ENCODE measurements at regions not wholly inside any gene's neighbourhood (a gene's known extent, or its start where the extent isn't known, plus 50 kb on each side); places are given as distances from the start of the nearest gene placed in this dataset.
"Not testable (repeated sequence)": the region's sequence is repeated elsewhere in the genome, so short reads cannot be mapped to it uniquely, and the experiment has no call there.

DNA sequence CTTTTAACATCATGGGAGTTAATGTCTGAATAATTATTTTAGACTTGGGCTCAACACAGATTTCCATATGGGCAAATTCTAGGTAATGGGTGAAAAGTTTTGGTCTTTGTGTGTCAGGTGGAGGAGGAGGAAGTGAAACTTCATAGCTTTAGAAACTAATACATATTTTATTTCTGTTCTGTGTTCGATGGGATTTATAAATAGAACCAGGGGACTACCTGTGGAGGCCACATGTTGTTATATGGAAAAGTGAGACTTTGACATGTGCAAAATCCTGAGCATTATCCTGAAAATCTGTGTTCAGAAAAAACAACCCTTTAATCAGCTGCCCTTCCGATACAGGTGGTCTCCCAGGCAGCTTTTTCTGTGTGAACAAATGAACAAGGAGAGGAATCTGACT is 209.5 kb downstream of the SOX2 start:
- DNase-seq (ENCODE audit: low spot score): no peak

DNA sequence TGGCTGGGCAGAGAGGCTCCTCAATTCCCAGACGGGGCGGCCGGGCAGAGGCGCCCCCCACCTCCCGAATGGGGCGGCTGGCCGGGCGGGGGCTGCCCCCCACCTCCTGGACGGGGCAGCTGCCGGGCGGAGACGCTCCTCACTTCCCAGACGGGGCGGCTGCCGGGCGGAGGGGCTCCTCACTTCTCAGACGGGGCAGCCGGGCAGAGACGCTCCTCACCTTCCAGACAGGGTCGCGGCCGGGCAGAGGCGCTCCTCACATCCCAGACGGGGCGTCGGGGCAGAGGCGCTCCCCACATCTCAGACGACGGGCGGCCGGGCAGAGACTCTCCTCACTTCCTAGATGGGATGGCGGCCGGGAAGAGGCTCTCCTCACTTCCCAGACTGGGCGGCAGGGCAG is 214.1 kb downstream of the SOX2 start:
- not testable (repeated sequence) for DNase-seq (ENCODE audit: low spot score)

DNA sequence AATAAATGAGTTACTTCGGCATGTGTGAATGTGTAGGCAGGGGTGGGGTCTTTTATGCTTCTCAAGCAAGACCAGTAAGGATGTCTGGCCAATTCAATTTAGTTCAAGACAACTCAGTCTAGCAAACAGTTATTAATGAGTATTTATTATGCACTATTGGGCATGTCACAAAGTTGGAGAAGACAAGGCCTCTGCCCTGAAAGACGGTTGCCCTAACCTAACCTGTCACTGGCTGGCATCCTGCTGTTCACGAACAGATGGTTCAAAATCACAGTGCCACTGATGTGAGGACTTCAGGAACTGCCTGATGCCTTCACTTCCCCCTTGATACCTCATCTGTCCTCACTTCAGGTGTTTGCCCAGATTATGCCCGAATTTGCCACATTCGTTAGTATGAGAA is 217.8 kb downstream of the SOX2 start:
- DNase-seq (ENCODE audit: low spot score): no peak

DNA sequence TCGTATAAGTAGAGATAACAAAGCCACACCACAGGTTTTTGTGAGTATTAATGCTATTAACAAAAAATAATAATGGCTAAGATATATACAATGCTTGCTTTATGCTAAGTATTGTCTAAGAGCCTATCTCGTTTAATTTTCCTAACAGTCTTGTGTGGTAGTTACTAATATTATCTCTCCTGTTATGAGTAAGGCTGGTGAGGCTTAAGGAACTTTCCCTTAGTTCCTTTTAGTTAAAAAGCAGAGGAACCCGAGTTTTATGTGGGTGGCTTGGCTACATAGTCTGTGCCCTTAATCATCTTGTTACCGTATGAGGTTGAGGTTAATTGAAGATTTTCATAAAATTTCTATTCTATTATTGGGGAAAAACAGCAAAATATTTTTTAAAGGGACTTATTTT is 218.4 kb downstream of the SOX2 start:
- DNase-seq (ENCODE audit: low spot score): no peak

DNA sequence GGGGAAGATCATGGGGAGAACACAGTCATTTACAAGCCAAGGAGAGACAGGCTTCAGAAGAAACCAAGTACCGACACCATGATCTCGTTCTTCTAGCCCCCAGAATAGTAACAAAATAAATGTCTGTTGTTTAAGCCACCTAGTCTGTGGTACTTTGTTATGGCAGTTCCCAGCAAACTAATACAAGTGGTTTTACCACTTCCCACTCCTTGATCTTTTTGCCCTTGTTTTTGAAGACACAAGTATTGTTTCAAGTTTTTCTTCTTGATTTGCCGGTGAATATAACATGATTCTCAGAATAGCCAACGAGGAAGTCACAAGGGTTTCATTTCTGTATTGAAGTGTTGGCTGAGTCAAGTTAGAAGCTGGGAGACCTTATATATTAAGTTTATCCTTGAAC is 220.3 kb downstream of the SOX2 start:
- no peak for DNase-seq (ENCODE audit: low spot score)

DNA sequence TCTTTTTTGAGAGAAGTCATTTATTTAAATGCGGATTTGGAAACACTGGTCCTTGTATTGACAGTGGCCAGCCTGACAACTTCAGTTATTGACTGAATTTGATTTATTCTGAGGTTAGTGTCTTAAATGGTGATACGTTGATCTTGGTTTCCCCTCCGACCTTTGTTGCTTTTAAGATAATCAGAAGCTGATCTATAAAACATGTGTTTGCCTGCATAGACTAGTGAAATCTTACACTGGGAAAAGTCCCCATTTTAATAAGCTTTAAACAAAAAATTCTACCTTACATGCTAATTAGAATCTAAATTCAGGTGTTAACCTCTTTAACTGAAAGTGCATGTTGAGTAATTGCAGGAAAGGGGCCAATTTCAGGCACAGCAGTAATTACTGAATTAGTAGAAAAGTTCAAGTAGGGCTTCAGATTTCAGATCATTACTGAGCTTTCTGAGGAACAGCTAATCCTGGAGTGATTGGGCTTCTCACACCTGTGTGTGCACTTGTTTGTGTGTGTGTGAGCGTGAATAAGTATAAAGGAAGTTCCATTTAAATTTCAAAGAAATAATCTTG is 221.4 kb downstream of the SOX2 start:
- DNase-seq (ENCODE audit: low spot score): no peak

DNA sequence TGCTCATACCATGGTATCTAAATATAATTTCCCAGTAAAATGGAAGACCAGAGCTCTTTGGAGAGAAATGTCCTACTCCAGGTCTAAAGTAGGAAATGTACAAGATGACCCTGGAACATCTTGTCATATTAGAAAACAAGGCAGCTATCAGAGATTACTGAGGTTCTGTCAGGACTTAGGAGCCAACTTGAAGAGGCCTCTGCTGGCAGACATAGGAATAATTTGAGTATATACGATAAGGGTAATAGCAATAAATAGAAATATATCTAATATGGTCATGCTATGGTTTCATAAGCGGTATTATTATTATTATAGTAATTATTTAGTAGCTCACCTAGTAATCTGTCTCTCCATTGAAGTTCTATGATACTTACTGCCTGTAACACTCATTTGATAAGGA is 224.2 kb downstream of the SOX2 start:
- DNase-seq (ENCODE audit: low spot score): no peak

DNA sequence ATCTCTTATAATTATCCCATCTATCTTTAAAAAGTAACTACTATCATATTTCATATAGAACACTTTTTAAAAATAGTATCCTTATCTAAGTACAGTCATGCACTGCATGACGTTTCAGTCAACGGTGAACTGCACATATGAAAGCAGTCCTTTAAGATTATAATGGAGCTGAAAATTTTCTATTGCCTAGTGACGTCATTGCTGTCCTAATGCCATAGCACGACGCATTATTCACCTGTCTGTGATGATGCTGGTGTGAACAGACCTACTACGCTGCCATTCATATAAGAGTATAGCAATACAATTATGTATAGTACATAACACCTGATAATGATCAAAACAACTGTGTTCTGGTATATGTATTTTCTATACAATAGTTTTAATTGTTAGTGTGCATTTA is 225.0 kb downstream of the SOX2 start:
- DNase-seq (ENCODE audit: low spot score): no peak

DNA sequence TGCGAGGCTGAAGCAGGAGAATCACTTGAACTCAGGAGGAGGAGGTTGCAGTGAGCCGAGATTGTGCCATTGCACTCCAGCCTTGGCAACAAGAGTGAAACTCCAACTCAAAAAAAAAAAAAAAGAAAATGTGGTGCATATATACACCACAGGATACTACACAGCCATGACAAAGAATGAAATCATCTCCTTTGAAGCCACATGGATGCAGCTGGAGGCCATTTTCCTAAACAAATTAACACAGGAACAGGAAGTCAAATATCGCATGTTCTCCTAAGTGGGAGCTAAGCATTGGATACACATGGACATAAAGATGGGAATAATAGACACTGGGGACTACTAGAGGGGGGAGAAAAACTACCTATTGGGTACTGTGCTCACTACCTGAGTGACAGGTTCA is 226.9 kb downstream of the SOX2 start:
- not testable (repeated sequence) for DNase-seq (ENCODE audit: low spot score)

DNA sequence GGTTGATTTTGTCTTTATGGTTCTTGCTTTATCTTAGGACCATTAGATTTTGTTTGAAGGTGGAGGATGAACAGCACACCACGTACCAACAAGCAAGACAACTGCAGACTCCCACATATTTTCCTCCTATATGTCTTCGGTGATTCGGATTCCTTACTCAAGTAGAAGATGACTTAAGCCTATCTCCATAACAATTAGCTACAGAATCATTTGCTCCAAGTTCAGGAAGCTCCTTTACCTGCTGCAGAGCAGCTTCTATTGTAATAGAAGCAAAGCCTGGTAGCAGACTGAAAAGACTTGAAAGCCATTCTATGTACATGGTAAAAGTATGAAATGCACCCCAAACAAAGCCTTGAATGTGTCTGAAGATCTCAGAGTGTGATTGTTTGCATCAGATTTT is 229.0 kb downstream of the SOX2 start:
- no peak for DNase-seq (ENCODE audit: low spot score)

DNA sequence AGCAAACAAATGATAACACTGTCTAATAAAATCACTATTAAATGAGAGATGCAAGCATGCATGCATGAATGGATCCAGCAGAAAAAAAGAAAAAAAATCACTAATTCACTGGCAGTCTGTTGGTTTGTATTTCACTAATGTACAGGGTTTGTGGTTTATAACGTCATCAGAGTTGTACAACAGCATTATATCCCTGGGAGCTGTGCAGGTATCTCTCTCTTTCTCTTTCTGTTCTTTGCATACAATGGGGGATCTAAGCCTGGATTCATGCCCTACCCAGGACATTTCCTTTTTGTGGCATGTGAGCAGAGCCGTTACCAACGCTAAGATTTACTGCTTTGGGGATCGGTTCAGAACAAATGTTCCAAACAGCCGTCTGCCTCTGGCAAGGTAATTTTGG is 229.5 kb downstream of the SOX2 start:
- no peak for DNase-seq (ENCODE audit: low spot score)

DNA sequence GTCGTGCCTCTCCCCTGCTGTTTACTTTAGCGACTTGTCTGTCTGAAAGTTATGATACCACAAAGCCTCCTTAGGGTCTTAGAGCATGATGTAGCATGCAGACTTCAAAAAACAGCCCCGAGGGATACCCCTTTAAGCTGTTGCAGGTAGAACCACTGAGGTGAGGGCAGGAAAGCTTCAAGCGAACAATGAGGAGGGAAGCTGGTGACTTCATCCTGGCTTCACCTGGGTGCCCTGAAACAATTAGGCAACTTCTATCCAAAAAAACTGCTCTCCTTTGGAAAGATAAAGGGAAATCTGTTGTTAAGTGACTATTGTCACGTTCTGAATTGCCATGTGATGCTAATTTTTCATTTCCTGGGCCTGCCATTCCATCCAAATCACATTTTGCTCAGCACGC is 231.6 kb downstream of the SOX2 start:
- DNase-seq (ENCODE audit: low spot score): no peak

DNA sequence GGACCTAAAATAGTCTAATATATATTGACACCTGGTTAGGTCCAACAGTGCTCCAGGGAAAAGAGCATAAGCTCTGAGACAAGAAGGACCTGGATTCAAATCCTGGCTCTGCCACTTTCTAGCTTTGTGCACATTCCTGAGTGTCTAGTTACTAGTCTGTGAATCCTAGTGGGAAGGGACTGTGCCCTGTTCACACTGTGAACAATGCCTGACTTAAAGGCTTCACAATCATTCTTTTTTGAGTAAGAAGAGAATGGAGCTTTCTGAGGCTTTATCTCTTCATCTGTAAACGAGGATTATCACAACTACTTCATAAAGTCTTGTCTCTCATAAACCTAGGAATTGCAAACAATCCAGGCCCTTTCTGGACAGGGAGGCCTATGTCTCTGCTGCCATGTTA is 235.9 kb downstream of the SOX2 start:
- no peak for DNase-seq (ENCODE audit: low spot score)

DNA sequence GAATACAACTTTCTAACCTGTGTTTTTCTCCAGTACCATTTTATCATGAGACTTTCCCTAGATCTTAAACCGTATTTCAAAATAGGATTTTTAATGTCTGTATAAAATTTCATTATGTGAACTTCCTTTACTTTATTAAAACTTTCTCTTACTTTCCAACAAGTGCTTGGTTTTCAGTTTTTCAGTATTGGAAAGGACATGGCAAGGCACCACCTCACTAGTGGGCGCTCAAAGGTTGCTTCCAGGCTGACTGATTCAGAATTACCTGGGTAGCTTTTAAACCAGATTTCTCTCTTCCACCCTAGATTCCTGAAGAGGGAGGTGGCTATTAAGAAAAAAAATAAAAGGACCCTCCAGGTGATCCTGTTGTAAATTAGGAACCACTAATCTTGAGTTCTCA is 236.6 kb downstream of the SOX2 start:
- DNase-seq (ENCODE audit: low spot score): no peak

DNA sequence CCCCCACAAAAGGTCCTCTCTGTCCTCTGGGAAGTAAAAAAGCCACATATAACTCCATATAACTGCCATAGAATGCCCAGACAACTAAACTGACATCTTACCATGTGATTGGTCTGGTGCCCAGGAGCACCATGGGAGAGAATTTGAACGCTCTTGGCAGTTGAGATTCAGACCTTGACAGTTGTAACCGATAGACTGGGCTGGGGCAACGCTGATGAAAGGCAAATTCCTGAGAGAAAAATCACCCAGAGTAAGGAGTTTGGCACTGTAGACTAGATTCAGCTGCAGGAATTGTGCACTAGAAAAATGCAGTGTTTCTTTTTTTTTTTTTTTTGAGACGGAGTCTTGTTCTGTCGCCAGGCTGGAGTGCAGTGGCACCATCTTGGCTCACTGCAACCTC is 240.5 kb downstream of the SOX2 start:
- no peak for DNase-seq (ENCODE audit: low spot score)

DNA sequence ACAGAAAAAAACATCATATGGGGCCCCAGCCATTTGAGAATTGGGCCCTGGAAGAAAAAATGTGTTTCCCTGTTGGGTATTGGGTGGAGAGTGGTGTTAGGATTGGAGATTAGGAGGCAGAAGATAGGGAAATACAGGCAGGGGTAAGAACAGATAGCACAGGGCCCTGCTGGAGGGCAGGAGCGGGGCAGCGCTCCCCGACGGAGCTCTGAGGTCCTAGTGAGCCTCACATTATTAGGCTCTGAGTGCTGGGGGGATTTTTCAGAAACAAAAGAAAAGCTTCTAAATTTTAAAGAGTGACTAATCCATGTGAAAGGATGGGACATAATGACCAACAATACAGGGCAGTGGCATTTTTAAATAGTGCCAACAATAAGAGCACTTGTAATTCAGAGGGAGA is 241.2 kb downstream of the SOX2 start:
- no peak for DNase-seq (ENCODE audit: low spot score)

DNA sequence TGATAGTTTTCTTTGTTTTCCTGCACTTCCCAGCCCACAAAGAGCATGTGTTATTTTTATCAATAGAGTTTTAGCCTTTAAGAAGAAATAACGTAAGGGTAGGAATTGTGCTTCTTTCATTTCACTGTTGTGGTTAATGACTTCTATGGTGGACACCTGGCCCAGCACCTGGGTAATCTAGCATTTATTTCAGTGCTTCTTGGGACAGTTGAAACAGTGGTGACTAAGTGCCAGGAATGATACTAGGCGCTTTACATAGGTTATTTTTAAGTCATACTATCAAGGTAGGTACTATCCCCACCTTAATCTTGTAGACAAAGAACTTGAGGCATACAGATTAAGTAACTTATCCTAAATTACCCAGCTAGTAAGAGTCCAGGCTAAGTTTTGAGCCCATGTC is 243.8 kb downstream of the SOX2 start:
- no peak for DNase-seq (ENCODE audit: low spot score)

DNA sequence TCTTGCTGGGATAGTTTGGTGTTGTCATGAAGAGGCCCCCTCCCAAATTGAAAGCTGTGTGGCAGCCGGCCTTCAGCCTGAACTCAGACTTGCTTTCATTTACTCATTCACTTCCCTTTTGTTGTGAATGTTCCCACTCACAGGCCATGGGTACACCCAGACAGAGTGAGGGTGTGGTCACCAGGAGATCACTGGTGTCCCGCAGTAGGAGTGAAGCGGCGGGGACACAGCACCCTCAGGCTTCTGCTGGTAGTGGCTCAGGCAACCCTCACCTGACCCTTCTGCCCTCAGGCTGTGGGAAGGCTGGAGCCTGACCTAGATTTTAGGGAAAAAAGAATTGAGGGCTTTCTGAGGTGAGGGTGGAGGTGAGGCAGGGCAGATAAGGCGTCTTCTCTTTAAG is 244.4 kb downstream of the SOX2 start:
- DNase-seq (ENCODE audit: low spot score): no peak

DNA sequence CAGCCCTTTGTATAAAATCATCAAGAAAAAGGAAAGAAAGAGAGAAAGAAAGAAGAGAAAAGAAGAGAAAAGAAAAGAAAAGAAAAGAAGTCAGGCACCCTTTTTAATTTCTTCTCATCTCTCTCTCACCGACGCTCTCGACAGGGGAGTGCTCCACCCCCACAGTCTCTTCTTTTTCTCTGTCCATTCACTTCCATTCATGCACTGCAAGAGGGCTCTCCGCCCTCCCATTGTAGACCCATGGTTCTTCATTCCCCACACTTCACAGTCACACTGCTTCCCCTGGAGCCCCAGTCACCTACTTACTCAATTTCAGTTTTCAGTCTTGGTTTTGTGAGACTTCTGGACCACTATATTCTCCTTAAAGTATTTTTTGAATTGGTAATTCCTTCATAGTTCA is 254.7 kb downstream of the SOX2 start:
- no peak for DNase-seq (ENCODE audit: low spot score)

DNA sequence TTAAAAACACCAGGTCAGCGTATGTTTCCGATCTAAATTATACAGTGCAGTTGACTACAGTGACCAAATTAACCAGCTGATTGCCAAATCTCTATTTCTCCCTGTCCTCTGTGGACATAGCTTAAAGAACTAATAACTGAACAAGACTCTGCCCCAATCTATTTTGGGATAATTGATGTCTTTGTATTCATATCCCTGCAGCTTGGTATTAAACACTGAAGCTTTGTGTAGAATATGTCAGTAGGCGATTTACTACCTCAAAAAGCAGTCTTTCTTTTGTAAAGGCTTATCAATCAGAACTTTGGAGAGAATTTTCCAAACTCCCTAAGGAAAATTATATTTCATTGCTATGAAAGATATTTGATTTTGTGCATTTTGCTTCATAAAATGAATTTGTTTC is 258.2 kb downstream of the SOX2 start:
- DNase-seq (ENCODE audit: low spot score): peak; percentile 45

DNA sequence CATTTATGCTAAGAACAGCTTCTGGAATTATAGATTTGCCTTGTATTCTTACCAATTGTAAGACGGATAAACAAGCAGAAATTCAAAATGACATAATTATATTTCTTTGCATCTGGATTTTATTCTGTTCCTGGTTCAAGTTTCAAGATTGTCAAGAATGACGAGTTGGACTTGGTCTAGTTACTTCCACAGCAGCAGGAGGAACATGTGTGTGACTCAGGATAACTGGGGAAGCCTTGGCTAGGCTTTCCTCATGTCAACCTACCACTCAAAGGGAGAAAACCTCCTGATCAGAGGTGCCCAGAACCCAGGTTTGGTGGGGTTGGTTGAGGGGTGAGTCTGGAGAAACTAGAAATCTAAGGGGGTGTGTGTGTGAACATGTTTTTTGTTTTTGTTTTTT is 259.7 kb downstream of the SOX2 start:
- DNase-seq (ENCODE audit: low spot score): no peak

DNA sequence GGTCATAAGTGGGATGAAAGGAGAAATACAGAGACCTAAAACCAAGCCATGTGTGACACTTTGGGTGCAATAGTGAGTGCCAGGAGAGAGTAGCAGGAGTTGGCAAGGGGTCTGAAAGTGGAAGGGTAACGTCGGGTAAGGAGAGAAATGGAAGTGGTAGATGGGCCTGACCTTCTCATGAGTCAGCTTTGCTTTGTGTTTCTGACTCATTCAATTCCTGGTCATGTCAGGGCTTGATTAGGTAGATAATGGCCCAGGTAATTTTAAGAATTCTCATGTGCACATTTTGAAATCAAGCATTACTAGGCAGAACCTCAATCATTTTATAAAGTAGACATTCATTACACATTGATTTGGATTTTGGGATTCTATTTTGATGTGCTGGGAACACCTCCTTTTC is 262.5 kb downstream of the SOX2 start:
- DNase-seq (ENCODE audit: low spot score): no peak

DNA sequence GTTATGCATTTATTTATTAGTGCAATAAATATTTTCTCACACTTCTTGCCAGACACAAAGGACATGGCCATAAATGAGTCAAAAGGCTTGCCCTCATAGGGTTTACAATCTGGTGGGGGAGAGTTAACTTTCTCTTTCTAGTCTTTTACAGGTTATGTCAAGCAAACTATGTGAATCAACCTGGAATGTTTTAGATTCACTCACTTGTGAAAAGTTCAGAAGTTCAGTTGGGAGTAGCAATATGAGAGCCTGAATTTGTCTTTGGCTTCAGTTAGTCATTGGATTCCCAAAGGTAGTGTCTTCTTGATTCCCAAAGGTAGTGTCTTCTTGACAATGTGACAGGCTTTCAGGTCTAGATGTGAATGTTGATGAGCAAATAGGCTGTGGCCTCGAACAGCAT is 264.8 kb downstream of the SOX2 start:
- DNase-seq (ENCODE audit: low spot score): no peak

DNA sequence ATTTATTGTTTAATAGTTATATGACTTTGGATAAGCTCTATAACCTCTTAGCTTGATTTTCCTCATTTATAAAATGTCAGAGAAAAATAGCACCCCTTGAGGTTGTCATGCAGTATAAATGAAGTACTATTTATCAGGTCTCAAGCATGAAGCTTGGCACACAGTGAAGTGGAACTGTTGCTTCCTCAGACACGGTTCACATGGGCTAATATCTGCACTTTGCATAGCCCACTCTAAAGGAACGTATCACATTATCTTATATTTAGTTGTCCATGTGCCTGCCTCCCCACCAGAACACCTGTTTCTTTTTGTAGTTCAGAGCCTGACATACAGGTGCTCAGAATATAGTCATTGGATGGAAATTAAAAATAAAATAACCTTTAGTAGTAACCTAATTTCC is 273.7 kb downstream of the SOX2 start:
- no peak for DNase-seq (ENCODE audit: low spot score)

DNA sequence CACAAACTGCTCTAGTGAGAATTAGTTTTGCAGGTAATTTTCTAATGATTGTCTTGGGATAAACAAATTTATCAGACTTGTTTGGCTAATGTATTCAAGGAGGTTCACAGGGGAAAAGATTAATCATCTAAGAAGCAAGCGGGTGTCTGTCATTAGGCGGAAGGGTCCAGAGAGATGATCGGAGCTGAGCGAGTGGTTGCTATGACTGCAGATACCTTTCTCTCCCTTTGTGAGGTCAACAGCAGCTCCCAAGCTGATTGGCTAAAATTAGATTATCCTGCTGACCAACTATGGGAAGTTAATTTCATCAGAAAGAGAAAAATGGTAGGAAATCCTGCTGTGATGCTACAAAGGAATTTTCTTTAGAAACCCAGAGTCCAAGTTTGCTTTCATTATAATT is 276.0 kb downstream of the SOX2 start:
- DNase-seq (ENCODE audit: low spot score): no peak

All from globus pallidus (tissue), 1 donor.